ENCODE measurements at regions not wholly inside any gene's neighbourhood (a gene's known extent, or its start where the extent isn't known, plus 50 kb on each side); places are given as distances from the start of the nearest gene placed in this dataset.

DNA sequence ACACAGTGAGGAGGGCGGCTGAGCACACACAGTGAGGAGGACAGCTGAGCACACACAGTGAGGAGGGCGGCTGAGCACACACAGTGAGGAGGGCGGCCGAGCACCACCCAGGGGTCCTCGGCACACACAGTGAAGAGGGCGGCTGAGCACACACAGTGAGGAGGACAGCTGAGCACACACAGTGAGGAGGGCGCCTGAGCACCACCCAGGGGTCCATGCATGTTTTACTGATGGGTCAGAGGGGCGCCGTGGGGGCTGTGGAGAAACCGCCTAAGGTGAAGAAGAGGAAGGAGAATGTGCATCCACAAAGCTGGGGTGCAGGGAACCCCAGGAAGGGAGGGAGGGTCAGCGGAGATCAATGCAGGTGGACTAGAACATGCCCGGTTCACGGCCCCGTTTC lies 461.8 kb downstream of the BRD1 start:
- Histone ChIP-seq H3K4me3 (ENCODE audit: low read depth, low read length) (no peak overlapping the region), H3K4me1 (ENCODE audit: control insufficient read depth, insufficient read depth, low read length) (no peaks in the 10 kb centered on the region), H3K27ac (ENCODE audit: extremely low read depth, low read depth, low read length) (no peak overlapping the region), H3K9me3 (ENCODE audit: control insufficient read depth, insufficient read depth, low read depth, low read length) (no peaks in the 10 kb centered on the region), H3K36me3 (ENCODE audit: control insufficient read depth in 2 of 2, insufficient read depth in 1 of 2, low read length in 2 of 2) (no peaks in the 10 kb centered on the region)
- ChIA-PET CTCF (no interaction called here), POLR2A (interaction anchor here (0.7 kb wide), 1 partner anchor 360 kb away, joined by 4 read pairs; no protein-coding TSS in a partner anchor)
- no peak for TF ChIP-seq ZNF24 (tag by site-specific recombination; IDR thresholded peaks at IDR 0.05)
- no peak for TF ChIP-seq ZNF174 (tag by site-specific recombination; IDR thresholded peaks at IDR 0.05)
- peak; percentile 59 for TF ChIP-seq ZIC2 (tag by site-specific recombination; IDR thresholded peaks at IDR 0.05)
- TF ChIP-seq ZNF10 (tag by site-specific recombination; IDR thresholded peaks at IDR 0.05) = no peak
- TF ChIP-seq ZNF792 (tag by site-specific recombination; IDR thresholded peaks at IDR 0.05) = no peak

DNA sequence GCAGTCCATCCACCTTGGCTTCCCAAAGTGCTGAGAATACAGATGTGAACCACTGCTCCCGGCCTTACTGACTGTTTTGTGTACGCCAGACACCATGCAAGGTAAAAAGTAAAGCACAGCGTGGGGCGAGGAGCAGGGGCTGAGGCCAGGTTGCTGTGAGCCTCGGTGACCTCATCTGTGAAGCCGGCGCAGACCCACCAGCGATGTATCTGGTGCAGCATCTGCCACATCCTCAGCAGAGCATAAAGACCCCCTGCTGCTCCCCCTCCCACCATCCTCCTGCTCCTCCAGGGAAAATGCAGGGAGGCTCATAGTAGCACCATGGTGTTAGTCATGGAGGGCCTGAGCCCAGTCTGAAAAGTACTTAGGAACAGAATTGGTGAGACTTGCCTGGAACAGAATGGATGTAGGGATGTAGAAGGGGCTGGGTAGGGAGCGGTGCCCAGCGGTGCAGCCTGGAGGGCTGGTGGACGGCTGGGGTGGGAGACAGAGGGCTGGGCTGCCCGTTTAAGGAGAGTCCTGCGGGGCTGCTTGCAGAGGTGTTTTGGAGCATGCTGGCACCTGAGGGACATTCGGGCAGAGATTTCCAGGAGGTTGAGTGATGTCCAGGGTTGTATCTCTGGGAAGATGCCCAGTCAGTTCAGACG lies 462.4 kb downstream of the BRD1 start:
- no peaks in the 10 kb centered on the region for H3K4me1 ChIP-seq (ENCODE audit: control insufficient read depth, insufficient read depth, low read length)
- no peak overlapping the region for H3K4me3 ChIP-seq (ENCODE audit: low read depth, low read length)
- no peaks in the 10 kb centered on the region for H3K9me3 ChIP-seq (ENCODE audit: control insufficient read depth, insufficient read depth, low read depth, low read length)
- H3K36me3 ChIP-seq (ENCODE audit: control insufficient read depth in 2 of 2, insufficient read depth in 1 of 2, low read length in 2 of 2) = no peaks in the 10 kb centered on the region
- CTCF ChIA-PET = no interaction called here
- TF ChIP-seq, protein P1, sequence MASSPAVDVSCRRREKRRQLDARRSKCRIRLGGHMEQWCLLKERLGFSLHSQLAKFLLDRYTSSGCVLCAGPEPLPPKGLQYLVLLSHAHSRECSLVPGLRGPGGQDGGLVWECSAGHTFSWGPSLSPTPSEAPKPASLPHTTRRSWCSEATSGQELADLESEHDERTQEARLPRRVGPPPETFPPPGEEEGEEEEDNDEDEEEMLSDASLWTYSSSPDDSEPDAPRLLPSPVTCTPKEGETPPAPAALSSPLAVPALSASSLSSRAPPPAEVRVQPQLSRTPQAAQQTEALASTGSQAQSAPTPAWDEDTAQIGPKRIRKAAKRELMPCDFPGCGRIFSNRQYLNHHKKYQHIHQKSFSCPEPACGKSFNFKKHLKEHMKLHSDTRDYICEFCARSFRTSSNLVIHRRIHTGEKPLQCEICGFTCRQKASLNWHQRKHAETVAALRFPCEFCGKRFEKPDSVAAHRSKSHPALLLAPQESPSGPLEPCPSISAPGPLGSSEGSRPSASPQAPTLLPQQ (tag by site-specific recombination; IDR thresholded peaks at IDR 0.05) = no peak
- no peak for TF ChIP-seq IKZF3 (tag by site-specific recombination; IDR thresholded peaks at IDR 0.05)
- no peak for TF ChIP-seq ZNF416 (tag by site-specific recombination; IDR thresholded peaks at IDR 0.05)
- TF ChIP-seq ZBTB1 (tag by site-specific recombination; IDR thresholded peaks at IDR 0.05) = no peak
- TF ChIP-seq MZF1 (tag by site-specific recombination; IDR thresholded peaks at IDR 0.05; ENCODE audit: borderline replicate concordance) = no peak
- no peak for TF ChIP-seq ZNF530 (tag by site-specific recombination; IDR thresholded peaks at IDR 0.05; ENCODE audit: low read depth)
- no peak for TF ChIP-seq ZFP41 (tag by site-specific recombination; IDR thresholded peaks at IDR 0.05; ENCODE audit: borderline replicate concordance)
- no peak for TF ChIP-seq ZBTB48 (tag by site-specific recombination; IDR thresholded peaks at IDR 0.05)
- TF ChIP-seq, protein P2, sequence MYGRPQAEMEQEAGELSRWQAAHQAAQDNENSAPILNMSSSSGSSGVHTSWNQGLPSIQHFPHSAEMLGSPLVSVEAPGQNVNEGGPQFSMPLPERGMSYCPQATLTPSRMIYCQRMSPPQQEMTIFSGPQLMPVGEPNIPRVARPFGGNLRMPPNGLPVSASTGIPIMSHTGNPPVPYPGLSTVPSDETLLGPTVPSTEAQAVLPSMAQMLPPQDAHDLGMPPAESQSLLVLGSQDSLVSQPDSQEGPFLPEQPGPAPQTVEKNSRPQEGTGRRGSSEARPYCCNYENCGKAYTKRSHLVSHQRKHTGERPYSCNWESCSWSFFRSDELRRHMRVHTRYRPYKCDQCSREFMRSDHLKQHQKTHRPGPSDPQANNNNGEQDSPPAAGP (tag by site-specific recombination; IDR thresholded peaks at IDR 0.05) = no peak
- no peak for TF ChIP-seq ZNF555 (tag by site-specific recombination; conservative IDR thresholded peaks at IDR 0.05)
- TF ChIP-seq, protein P3, sequence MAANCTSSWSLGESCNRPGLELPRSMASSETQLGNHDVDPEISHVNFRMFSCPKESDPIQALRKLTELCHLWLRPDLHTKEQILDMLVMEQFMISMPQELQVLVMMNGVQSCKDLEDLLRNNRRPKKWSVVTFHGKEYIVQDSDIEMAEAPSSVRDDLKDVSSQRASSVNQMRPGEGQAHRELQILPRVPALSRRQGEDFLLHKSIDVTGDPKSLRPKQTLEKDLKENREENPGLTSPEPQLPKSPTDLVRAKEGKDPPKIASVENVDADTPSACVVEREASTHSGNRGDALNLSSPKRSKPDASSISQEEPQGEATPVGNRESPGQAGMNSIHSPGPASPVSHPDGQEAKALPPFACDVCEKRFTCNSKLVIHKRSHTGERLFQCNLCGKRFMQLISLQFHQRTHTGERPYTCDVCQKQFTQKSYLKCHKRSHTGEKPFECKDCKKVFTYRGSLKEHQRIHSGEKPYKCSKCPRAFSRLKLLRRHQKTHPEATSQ (tag by site-specific recombination; IDR thresholded peaks at IDR 0.05) = no peak
- TF ChIP-seq ZBTB17 (tag by site-specific recombination; IDR thresholded peaks at IDR 0.05) = no peak
- TF ChIP-seq ZNF174 (tag by site-specific recombination; IDR thresholded peaks at IDR 0.05) = no peak
- TF ChIP-seq KLF10 (tag by site-specific recombination; IDR thresholded peaks at IDR 0.05) = no peak
- TF ChIP-seq ZNF768 (tag by site-specific recombination; IDR thresholded peaks at IDR 0.05) = no peak
- no peak for TF ChIP-seq YY1 (tag by site-specific recombination; IDR thresholded peaks at IDR 0.05)
- TF ChIP-seq ZNF37A (tag by site-specific recombination; IDR thresholded peaks at IDR 0.05) = no peak
- no peak for TF ChIP-seq KLF9 (tag by site-specific recombination; IDR thresholded peaks at IDR 0.05; ENCODE audit: low read depth)
- H3K27ac ChIP-seq (ENCODE audit: extremely low read depth, low read depth, low read length) = no peak overlapping the region
- POLR2A ChIA-PET = no interaction called here
